ENCODE measurements at regions not wholly inside any gene's neighbourhood (a gene's known extent, or its start where the extent isn't known, plus 50 kb on each side); places are given as distances from the start of the nearest gene placed in this dataset.

DNA sequence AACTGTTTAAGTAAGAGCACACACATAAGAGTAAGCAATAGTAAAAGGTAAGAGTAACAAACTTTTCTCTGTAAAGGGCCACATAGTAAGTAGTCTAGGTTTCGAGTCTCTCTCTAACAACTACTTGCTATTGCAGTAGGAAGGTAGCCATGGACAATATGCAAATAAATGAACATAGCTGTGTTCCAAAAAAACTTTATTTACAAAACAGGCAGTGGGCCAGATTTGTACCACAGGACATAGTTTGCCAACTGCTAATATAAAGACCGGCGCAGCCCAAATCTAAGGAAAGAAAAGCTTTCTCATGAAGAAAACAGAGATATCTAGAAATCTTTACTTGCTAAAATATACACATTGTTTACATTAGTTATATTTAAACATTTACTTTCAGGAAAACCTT, 239.0 kb upstream of the EGLN3 start:
- Histone ChIP-seq H3K9me3 (ENCODE audit: control insufficient read depth, insufficient read depth, low read depth, low read length) (no peaks in the 10 kb centered on the region), H3K27ac (ENCODE audit: insufficient read depth, low read length) (no peak overlapping the region), H3K79me2 (ENCODE audit: control insufficient read depth, insufficient read depth, low read length) (no peaks in the 10 kb centered on the region), H3K36me3 (ENCODE audit: control insufficient read depth, insufficient read depth, low read length) (no peaks in the 10 kb centered on the region), H3K4me1 (ENCODE audit: control insufficient read depth, extremely low read depth, insufficient read depth, low read length) (no peaks in the 10 kb centered on the region), H3K4me3 (replicated peaks in 1 of 4; ENCODE audit: control extremely low read depth in 1 of 4, insufficient read depth in 1 of 4, low read depth in 3 of 4, low read length in 4 of 4) (no peak overlapping the region), H4K20me1 (ENCODE audit: control insufficient read depth, extremely low read depth, insufficient read depth, low read length) (no peaks in the 10 kb centered on the region), H2AFZ (ENCODE audit: low read length) (no peak overlapping the region), H3K4me2 (ENCODE audit: extremely low read depth, insufficient read depth, low read length) (no peak overlapping the region), H3K9ac (ENCODE audit: insufficient read depth, low read length) (no peak overlapping the region), H3K27me3 (ENCODE audit: control insufficient read depth, insufficient read depth, low read length) (no peaks in the 10 kb centered on the region)
- TF ChIP-seq, protein P1, sequence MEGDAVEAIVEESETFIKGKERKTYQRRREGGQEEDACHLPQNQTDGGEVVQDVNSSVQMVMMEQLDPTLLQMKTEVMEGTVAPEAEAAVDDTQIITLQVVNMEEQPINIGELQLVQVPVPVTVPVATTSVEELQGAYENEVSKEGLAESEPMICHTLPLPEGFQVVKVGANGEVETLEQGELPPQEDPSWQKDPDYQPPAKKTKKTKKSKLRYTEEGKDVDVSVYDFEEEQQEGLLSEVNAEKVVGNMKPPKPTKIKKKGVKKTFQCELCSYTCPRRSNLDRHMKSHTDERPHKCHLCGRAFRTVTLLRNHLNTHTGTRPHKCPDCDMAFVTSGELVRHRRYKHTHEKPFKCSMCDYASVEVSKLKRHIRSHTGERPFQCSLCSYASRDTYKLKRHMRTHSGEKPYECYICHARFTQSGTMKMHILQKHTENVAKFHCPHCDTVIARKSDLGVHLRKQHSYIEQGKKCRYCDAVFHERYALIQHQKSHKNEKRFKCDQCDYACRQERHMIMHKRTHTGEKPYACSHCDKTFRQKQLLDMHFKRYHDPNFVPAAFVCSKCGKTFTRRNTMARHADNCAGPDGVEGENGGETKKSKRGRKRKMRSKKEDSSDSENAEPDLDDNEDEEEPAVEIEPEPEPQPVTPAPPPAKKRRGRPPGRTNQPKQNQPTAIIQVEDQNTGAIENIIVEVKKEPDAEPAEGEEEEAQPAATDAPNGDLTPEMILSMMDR (conservative IDR thresholded peaks at IDR 0.05 in 1 of 2, IDR thresholded peaks at IDR 0.05 in 1 of 2; ENCODE audit: low read depth in 1 of 2, low read length in 2 of 2): no peak
- TF ChIP-seq EZH2 (IDR thresholded peaks at IDR 0.05; ENCODE audit: low read length, missing control alignments): no peak
- no peak for DNase-seq (ENCODE audit: low read depth in 2 of 2)

DNA sequence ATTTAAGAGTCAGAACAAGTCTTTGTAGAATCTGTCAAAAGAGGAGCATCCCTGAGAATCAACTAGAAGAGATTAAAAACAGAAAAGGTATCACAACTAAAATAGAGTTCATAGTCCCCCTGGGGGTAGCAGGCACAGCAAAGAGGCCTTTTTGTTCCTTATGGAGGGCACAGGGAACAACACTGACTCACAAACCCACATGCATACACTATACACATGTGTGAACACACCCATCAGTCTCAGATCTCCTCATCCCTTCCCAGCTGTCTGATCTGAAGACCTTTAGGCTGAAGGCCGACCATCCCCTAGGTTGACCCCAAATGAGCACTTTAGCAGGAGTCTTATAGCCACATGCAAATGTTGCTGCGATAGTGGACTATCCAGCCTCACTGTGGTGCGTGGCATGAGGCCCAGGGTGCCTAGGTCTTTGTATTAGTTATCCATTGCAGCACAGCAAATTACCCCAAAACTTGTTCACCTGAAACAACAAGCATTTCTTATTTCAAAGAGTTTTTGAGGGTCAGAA, 236.7 kb upstream of the EGLN3 start:
- Histone ChIP-seq H3K27ac (ENCODE audit: insufficient read depth, low read length) (no peak overlapping the region), H3K9ac (ENCODE audit: insufficient read depth, low read length) (no peak overlapping the region), H2AFZ (ENCODE audit: low read length) (no peak overlapping the region), H3K4me1 (ENCODE audit: control insufficient read depth, extremely low read depth, insufficient read depth, low read length) (no peaks in the 10 kb centered on the region), H4K20me1 (ENCODE audit: control insufficient read depth, extremely low read depth, insufficient read depth, low read length) (no peaks in the 10 kb centered on the region), H3K79me2 (ENCODE audit: control insufficient read depth, insufficient read depth, low read length) (no peaks in the 10 kb centered on the region), H3K27me3 (ENCODE audit: control insufficient read depth, insufficient read depth, low read length) (no peaks in the 10 kb centered on the region), H3K36me3 (ENCODE audit: control insufficient read depth, insufficient read depth, low read length) (no peaks in the 10 kb centered on the region), H3K4me3 (replicated peaks in 1 of 4; ENCODE audit: control extremely low read depth in 1 of 4, insufficient read depth in 1 of 4, low read depth in 3 of 4, low read length in 4 of 4) (no peak overlapping the region), H3K9me3 (ENCODE audit: control insufficient read depth, insufficient read depth, low read depth, low read length) (no peaks in the 10 kb centered on the region), H3K4me2 (ENCODE audit: extremely low read depth, insufficient read depth, low read length) (no peak overlapping the region)
- TF ChIP-seq, protein P1 (conservative IDR thresholded peaks at IDR 0.05 in 1 of 2, IDR thresholded peaks at IDR 0.05 in 1 of 2; ENCODE audit: low read depth in 1 of 2, low read length in 2 of 2): no peak
- no peak for TF ChIP-seq EZH2 (IDR thresholded peaks at IDR 0.05; ENCODE audit: low read length, missing control alignments)
- no peak for DNase-seq (ENCODE audit: low read depth in 2 of 2)

DNA sequence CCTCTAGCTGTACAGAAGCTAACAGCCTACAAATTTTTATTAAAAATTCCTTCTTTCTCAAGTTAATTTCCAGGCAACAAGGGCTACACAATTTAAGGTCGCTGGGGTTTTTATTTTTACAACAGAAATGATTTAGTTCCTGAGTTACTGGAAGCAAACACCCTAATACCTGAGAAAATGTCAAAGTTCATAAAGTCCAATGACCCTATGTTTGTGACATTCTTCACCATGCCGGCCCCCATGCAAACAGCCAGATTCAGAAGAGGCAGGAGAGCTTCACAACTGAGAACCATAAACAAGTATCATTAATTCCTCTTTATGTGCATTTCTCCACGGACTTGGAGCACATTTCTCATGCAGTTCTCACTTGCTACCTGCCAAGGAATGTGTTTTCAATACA, 236.2 kb upstream of the EGLN3 start:
- H3K27me3 ChIP-seq (ENCODE audit: control insufficient read depth, insufficient read depth, low read length): no peaks in the 10 kb centered on the region
- TF ChIP-seq, protein P1 (conservative IDR thresholded peaks at IDR 0.05 in 1 of 2, IDR thresholded peaks at IDR 0.05 in 1 of 2; ENCODE audit: low read depth in 1 of 2, low read length in 2 of 2): no peak
- no peak for TF ChIP-seq EZH2 (IDR thresholded peaks at IDR 0.05; ENCODE audit: low read length, missing control alignments)
- no peak overlapping the region for H3K9ac ChIP-seq (ENCODE audit: insufficient read depth, low read length)
- H3K9me3 ChIP-seq (ENCODE audit: control insufficient read depth, insufficient read depth, low read depth, low read length): no peaks in the 10 kb centered on the region
- no peaks in the 10 kb centered on the region for H3K4me1 ChIP-seq (ENCODE audit: control insufficient read depth, extremely low read depth, insufficient read depth, low read length)
- no peaks in the 10 kb centered on the region for H3K79me2 ChIP-seq (ENCODE audit: control insufficient read depth, insufficient read depth, low read length)
- no peak overlapping the region for H2AFZ ChIP-seq (ENCODE audit: low read length)
- no peak overlapping the region for H3K4me2 ChIP-seq (ENCODE audit: extremely low read depth, insufficient read depth, low read length)
- no peaks in the 10 kb centered on the region for H4K20me1 ChIP-seq (ENCODE audit: control insufficient read depth, extremely low read depth, insufficient read depth, low read length)
- DNase-seq (ENCODE audit: low read depth in 2 of 2): no peak
- H3K36me3 ChIP-seq (ENCODE audit: control insufficient read depth, insufficient read depth, low read length): no peaks in the 10 kb centered on the region
- no peak overlapping the region for H3K4me3 ChIP-seq (replicated peaks in 1 of 4; ENCODE audit: control extremely low read depth in 1 of 4, insufficient read depth in 1 of 4, low read depth in 3 of 4, low read length in 4 of 4)
- H3K27ac ChIP-seq (ENCODE audit: insufficient read depth, low read length): no peak overlapping the region
